Psoas muscle (tissue), 7 donors: ENCODE measurements at regions not wholly inside any gene's neighbourhood (a gene's known extent, or its start where the extent isn't known, plus 50 kb on each side); places are given as distances from the start of the nearest gene placed in this dataset.

Experiments
- ATAC-seq, 4 donors: fragments of 200-7000 bp; cut with Tn5 transposase; one replicate each; pipeline ENCODE4 v1.9.1; 2020; ENCODE audit warnings: moderate library complexity in 3 of 4, mild to moderate bottlenecking in 2 of 4
- DNase-seq, 2 donors: peaks; one replicate each; pipeline ENCODE4 v3.0.0-alpha.2; 2020
- H3K27ac ChIP-seq: fragments of 200-600 bp; one replicate; pipeline ENCODE4 v1.8.0; 2022
- H3K27me3 ChIP-seq, 3 donors: fragments of 200-600 bp in 1 of 3; one replicate each; pipeline versions ENCODE4 v1.6.1 to v1.8.0; 2013 to 2022; ENCODE audit warnings: low read length in 2 of 3, mild to moderate bottlenecking in 2 of 3, moderate library complexity in 1 of 3; ENCODE audit not compliant: insufficient read depth in 3 of 3
- H3K36me3 ChIP-seq, 2 donors: fragments of 200-600 bp in 1 of 2; one replicate each; pipeline versions ENCODE4 v1.6.1 to v1.8.0; 2013 to 2022; ENCODE audit warnings: low read depth in 1 of 2, mild to moderate bottlenecking in 1 of 2, moderate library complexity in 1 of 2; ENCODE audit not compliant: insufficient read depth in 1 of 2
- H3K4me1 ChIP-seq: fragments of 200-600 bp; one replicate; pipeline ENCODE4 v1.8.0; 2022
- H3K4me3 ChIP-seq: fragments of 200-600 bp; one replicate; pipeline ENCODE4 v1.8.0; 2022; ENCODE audit warnings: mild to moderate bottlenecking
- H3K9me3 ChIP-seq: fragments of 200-600 bp; one replicate; pipeline ENCODE4 v1.8.0; 2022
- WGBS, 3 donors: extraction: QIAGEN DNeasy Blood & Tissue Kit; methylation state at CpG; one replicate each; pipeline versions ENCODE4 v1.1.6 to v1.1.7; 2013; 5-methylcytosine and 5-hydroxymethylcytosine counted together
- intact Hi-C, 2 donors: fragments of 100-400 bp; cut with DNase I; formaldehyde crosslinking; loops; one replicate each; pipeline versions ENCODE4 v1.11.0 to v1.14.2; 2022
- TF ChIP-seq, protein P1 (sequence below): fragments of 200-600 bp; IDR thresholded peaks from one replicate; pipeline ENCODE4 v1.8.0; 2022; ENCODE audit warnings: antibody characterized with exemption
- donor health status: healthy with polysubstance abuse.
- donor health status: DM: no; HTN: no; CAD: no; lungs with moderate emphysema.
- donor health status: Bipolar disorder and iron deficiency.
- donor health status: healthy.
- donor health status: DM: yes; HTN: yes; CAD: no.
- donor health status: DM: no; HTN: no; CAD: no.
- donor health status: DM: yes; HTN: yes; CAD: no.

DNA sequence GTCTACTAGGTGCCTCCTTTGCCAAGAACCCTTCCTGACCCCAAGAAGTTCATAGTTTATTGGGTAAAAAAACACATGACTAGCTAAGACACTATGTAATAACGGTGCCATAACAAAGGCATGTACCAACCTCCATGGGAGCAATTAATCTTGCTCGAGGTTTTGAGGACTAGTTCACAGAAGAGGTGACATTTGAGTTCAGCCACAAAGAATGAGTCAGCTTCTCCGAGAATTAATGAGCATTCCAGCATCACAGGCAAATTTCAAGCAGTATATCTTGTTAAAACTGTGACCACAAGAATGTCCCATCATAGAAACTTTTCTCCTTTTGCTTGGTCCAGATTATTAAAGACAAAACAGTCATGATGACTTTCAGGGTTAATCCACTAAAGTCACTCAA is 113.0 kb upstream of the RAP1B start:
- Histone ChIP-seq H3K27me3 (no peaks in the 10 kb centered on the region), H3K9me3 (no peaks in the 10 kb centered on the region), H3K4me3 (no peak overlapping the region), H3K27ac (no peak overlapping the region), H3K4me1 (peaks cover 14% of the 10 kb centered on the region), H3K36me3 (no peaks in the 10 kb centered on the region)
- intact Hi-C loops: no loop called here
- TF ChIP-seq, protein P1, sequence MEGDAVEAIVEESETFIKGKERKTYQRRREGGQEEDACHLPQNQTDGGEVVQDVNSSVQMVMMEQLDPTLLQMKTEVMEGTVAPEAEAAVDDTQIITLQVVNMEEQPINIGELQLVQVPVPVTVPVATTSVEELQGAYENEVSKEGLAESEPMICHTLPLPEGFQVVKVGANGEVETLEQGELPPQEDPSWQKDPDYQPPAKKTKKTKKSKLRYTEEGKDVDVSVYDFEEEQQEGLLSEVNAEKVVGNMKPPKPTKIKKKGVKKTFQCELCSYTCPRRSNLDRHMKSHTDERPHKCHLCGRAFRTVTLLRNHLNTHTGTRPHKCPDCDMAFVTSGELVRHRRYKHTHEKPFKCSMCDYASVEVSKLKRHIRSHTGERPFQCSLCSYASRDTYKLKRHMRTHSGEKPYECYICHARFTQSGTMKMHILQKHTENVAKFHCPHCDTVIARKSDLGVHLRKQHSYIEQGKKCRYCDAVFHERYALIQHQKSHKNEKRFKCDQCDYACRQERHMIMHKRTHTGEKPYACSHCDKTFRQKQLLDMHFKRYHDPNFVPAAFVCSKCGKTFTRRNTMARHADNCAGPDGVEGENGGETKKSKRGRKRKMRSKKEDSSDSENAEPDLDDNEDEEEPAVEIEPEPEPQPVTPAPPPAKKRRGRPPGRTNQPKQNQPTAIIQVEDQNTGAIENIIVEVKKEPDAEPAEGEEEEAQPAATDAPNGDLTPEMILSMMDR: no peak
- ATAC-seq: peak in 1 of 4 donors; percentile 35
- 15 to 22% (median 19%) methylated on average over 3 of the region's 3 CpGs for WGBS, 3 donors
- DNase-seq: no peak

GRCh38 chr12:68498736-68499135 is 112.0 kb upstream of the RAP1B start:
- WGBS, 3 donors: 75 to 76% (median 76%) methylated on average over 4 of the region's 4 CpGs
- no peaks in the 10 kb centered on the region for H3K36me3 ChIP-seq
- no peak overlapping the region for H3K27ac ChIP-seq
- H3K4me1 ChIP-seq: peaks cover 14% of the 10 kb centered on the region
- intact Hi-C loops: no loop called here
- H3K4me3 ChIP-seq: no peak overlapping the region
- no peak for ATAC-seq
- no peak for DNase-seq
- TF ChIP-seq, protein P1: no peak
- H3K27me3 ChIP-seq: no peaks in the 10 kb centered on the region
- H3K9me3 ChIP-seq: no peaks in the 10 kb centered on the region

DNA sequence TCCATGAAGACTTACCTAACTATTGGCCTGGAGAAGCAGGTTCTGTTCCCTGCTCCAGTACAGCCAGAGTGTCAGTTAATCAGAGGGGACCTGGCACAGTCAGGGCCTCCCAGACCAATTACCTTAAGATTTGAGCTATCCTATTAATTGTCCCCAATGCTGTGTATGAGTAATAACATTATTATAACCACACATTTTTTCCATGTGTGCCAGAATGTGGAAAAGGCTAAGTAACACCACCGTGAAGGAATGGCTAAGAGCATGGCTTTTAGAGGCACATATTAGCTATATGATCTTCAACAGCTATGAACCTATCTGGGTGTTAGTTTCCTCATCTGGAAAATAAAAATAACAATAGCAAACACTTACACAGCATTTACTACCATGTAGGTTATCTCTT is 111.1 kb upstream of the RAP1B start:
- Histone ChIP-seq H3K36me3 (no peaks in the 10 kb centered on the region), H3K27me3 (no peaks in the 10 kb centered on the region), H3K4me1 (peaks cover 14% of the 10 kb centered on the region), H3K27ac (no peak overlapping the region), H3K4me3 (no peak overlapping the region), H3K9me3 (no peaks in the 10 kb centered on the region)
- ATAC-seq (no peak), DNase-seq (no peak)
- intact Hi-C loops: no loop called here
- TF ChIP-seq, protein P1: no peak
- 62 to 79% (median 71%) methylated on average over 1 of the region's 1 CpG for WGBS, 3 donors

DNA sequence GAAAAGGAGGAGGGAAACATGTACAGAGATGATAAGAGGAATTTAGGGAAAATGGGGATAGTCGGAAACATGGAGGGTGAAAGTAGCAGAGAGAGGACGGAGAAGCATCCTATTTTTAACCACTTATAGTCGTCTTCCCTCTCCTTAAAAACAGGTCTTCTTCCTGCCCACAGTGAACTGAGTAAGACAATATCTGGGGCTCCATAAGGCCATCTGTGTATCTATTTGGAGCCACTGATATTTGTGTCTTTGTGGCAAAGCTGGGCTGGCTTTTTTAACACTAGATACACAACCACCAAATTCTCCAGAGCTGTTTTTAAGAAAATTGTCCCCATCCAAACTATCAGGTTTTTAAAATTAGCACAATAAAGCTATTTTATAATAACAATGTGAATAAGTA is 109.5 kb upstream of the RAP1B start:
- no peaks in the 10 kb centered on the region for H3K9me3 ChIP-seq
- no peak overlapping the region for H3K27ac ChIP-seq
- no peak overlapping the region for H3K4me3 ChIP-seq
- TF ChIP-seq, protein P1: no peak
- ATAC-seq (no peak), DNase-seq (no peak)
- intact Hi-C loops: no loop called here
- no peaks in the 10 kb centered on the region for H3K27me3 ChIP-seq
- WGBS, 3 donors: 53 to 61% (median 59%) methylated on average over 3 of the region's 3 CpGs
- peaks cover 3% of the 10 kb centered on the region for H3K4me1 ChIP-seq
- H3K36me3 ChIP-seq: no peaks in the 10 kb centered on the region

DNA sequence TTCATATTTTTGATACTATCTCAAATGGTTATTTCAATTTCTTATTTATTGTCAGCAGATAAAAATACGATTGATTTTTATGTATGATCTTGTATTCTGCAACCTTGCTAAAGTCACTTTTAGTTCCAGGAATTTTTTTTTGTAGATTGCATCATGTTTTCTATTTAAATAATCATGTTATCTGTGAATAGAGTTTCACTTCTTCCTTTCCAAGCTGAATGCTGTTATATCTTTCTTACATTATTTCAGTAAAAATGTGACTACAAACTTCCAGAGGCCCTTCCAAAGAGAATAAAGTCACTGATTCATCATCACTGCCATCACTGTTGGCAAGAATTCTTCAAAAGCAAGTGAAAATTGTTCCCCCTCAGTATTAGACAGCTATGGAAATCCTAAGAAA is 104.7 kb upstream of the RAP1B start:
- DNase-seq (no peak), ATAC-seq (no peak)
- intact Hi-C loops: no loop called here
- Histone ChIP-seq H3K27me3 (no peaks in the 10 kb centered on the region), H3K4me1 (no peaks in the 10 kb centered on the region), H3K27ac (no peak overlapping the region), H3K4me3 (no peak overlapping the region), H3K9me3 (no peaks in the 10 kb centered on the region), H3K36me3 (no peaks in the 10 kb centered on the region)
- 78 to 89% (median 87%) methylated on average over 1 of the region's 1 CpG for WGBS, 3 donors
- TF ChIP-seq, protein P1: no peak
